Dermis microvascular lymphatic vessel endothelial cell (primary cell): ENCODE measurements at regions not wholly inside any gene's neighbourhood (a gene's known extent, or its start where the extent isn't known, plus 50 kb on each side); places are given as distances from the start of the nearest gene placed in this dataset.

ENCODE experiments used
- DNase-seq, 2 donors: peaks; one replicate each; pipeline versions ENCODE4 v3.0.0 to v3.0.0-alpha.2; 2010; ENCODE audit warnings: low read depth in 2 of 2

DNA sequence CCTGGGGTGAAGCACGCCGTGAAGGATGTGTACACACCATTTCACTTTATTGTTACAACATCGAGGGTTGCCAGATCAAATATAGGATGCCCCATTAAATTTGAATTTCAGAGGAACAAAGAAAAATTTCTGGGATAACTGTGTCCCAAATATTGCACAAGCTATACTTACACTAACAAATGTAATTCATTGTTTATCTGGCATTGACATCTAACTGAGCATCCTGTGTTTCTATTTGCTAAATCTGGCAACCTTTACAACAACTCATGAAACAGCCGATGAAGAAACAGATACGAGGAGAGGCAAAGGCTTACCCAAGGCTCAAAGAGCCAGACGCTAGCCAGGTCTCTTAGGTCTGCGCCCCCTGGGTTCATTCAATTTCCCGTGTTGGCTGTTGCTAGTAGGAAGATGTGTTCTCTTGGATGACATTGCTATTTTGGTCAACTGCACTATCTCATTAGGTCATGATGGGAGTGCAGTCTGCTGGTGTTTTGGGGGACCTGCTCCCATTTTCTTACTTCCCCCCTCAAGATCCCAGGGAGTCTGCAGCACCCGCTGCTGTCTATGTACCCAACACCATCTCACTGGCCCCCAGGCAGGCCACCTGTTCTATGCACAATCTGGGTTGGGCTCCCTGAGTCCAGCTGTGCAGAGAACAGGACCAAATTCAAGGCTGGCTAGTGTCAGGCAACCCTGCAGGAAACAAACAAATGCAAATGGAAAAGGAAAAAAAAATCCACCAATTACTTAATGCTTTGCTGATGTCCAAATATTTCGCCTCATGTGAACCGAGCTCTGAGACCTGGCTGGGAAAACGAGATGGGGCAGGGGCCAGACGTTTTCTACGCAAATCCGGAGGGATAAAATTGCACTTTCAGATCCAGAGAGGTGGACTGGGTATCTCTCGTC is 560.9 kb downstream of the MIAT start:
- DNase-seq = no peak

DNA sequence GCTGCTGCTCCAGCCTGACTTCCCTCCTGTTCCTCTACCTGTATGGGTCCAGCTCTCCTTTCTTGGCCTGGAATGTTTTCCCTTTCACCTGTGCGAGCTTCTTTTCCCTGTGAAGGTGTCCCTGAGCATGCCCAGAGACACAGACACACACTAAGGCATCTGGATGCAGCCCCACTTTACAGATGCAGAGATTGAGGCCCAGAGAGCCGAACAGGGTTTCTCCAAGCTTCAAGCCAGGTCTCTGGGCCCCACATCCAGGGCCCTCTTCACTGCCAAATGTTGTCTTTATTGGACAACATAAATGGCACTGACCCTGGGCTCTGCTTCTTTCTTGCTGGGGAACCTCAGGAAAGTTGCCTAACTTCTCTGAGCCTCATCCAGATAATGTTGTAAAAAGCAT is 561.6 kb downstream of the MIAT start:
- DNase-seq = no peak

DNA sequence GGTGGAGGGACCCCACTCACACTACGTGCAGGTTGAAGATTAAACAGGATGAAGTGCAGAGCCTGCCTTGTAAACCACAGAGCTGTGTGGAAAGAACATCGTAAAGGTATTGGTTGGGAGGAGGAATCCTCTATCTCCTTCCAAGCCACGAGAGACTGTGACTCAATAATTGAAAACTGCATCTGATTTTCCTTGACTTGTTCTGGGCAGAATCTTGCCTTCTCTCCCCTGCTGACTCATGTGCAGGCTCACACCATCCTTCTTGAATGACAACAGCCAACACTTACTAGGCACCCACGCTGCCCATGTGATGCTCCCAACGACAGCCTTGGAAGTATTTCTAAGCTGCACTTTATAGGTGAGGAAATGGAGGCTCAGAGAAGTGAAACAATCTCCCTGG is 563.0 kb downstream of the MIAT start:
- no peak for DNase-seq

DNA sequence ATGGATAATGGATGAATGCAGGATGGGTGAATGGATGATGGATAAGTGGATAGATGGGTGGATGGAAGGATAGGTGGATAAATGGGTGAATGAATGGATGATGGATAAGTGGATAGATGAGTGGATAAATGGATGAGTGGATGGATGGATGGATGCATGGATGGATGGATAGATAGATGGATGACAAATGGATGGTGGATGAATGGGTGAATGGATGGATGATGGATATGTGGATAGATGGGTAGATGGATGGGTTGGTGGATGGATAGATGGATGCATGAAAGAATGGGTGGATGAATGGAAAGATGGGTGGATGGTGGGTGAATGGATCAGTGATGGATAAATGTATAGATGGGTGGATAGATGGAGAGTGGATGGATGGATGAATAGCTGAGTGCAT is 564.8 kb downstream of the MIAT start:
- no peak for DNase-seq

DNA sequence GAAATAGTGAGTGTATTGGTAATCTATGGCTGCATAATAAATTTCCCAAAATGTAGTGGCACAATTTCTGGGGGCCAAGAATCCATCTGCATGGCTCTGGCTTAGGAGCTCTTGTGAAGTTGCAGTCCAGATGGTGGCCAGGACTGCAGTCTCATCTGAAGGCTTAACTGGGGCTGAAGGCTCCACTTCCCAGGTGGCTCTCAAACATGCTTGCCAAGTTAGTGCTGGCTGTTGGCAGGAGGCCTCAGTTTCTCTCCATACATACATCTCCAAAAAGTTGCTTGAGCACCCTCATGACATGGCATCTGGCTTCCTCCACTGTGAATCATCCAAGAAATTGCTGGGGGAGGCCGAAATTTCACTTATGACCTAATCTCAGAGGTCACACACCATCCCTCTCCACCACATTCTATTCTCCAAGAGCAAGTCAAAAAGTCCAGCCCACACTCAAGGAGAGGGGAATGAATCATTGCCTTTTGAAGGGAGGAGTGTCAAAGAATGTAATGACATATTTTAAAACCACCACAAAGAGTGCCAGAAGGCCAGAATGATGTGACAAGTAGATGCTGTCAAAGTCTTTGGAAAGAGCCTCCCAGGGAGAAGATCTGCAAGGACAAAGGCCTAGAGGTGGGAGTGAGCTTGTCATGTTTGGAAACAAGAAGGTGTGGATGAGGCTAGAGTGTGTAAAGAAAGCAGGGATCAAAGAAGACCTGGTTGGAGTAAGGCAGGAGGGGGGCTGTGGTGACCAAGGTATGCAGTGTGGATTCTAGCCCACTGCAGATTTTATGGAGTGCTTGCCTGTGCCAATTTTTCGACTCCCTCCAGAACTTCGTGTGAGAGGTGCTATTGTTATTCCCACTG is 566.2 kb downstream of the MIAT start:
- DNase-seq = no peak

DNA sequence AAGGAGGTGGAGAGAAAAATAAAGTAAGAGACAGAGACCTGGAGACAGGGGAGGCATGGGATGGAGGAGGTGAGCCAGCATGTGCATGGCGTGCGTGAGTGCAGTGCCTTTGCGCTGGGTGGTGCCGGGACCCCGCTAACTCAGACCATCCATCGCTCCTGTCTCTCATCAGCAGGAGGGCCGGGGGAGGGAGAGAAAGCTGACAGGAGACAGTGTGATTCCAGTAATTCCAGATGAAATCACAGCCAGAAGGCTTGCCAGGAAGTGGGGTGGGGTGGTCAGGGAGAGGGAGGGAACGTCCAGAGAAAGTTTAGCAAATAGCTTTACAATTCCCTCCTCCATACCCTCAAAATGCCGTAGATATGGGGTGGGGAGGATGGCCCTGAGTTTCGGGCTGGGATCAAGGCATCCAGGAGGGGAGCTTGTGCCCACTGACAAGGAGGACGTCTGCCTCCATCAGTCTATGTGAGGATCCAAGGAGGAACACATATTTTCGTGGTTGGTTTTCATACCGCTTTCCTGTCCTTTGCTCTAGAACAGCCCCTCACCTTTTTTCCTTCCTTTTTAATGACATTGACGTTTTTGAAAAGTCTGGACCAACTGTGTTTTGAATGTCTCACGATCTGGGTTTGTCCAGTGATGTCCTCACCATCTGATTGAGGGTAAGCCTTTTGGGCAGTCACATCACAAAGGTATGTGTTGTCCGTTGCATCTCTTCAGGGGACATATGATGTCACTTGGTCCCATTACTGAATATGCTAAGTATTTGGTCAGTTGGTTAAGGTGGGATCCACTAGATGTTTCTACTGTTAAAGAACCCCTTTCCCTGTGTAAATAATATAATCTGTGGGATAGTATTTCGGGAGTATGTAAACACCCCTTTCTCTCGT is 567.3 kb downstream of the MIAT start:
- no peak for DNase-seq

DNA sequence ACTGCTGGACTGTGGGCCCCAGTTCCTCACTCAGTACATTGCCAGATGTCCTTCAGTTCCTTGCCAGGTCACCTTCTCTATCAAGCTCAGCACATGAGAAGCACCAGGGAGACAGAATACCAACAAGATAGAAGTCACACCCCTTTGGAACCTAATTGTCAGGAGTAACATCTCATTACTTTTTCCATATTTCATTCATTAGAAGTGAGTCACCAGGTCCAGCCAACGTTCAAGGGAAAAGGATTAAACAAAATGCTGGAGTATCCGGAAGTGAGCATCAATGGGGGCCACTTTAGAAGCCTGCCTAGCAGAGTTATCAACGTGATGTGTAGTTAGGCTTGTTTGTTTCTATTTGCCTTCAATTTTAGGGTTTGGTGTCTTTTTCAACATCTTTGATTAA is 569.3 kb downstream of the MIAT start:
- DNase-seq = no peak

DNA sequence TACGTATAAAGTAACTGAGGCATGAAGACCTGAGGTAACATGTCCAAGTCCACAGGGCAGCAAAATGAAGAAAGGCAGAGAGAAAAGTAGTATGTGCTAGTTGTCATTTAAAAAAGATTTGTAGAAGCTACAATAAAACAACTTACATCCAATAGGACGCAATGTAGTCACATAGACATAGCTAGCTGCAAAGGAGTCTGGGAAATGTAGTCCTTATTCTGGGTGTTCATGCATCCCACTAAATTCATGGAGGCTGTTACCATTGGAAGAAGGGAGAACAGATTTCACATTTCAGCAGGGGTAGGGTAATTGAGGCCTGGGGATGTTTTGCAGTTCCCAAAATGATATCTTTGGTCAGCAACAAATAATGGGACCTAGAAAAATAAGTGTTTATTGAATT is 571.4 kb downstream of the MIAT start:
- no peak for DNase-seq

DNA sequence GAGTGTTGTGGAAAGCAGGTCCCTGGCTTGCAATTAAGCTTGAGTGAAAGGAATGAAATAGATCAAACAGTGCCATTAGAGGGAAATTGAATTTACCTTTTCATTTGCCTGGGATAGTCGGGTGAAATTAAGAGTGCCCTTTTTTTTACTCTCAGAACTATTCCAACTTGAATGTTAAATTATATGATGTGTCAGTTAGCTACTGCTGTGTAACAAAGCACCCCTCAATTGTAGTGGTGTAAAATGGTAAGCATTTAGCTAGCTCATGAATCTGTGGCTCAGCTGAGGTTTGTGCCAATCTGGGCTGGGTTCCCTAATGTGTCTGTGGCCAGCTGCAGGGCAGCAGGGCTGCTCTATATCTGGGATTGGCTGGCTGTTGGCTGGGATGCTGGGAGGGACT is 571.4 kb downstream of the MN1 start:
- DNase-seq = no peak

DNA sequence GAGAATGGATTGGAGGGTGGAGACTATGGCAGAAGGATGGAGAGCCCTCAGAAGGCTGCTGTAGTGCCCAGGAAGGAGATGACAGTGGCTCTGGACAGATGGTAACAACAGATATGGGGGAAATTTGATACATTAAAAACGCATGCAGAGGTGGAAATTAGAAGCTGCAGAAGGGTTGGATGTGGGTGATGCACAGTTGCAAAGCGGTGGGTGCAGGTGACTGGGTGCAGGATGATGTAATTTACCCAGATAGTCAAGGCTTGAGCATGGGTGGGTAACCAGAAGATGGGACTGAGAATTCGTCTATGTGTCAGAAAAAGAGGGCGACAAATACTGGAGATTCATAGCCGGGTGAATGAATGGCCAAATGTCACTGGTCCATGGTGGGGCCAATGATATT is 570.3 kb downstream of the MN1 start:
- no peak for DNase-seq

DNA sequence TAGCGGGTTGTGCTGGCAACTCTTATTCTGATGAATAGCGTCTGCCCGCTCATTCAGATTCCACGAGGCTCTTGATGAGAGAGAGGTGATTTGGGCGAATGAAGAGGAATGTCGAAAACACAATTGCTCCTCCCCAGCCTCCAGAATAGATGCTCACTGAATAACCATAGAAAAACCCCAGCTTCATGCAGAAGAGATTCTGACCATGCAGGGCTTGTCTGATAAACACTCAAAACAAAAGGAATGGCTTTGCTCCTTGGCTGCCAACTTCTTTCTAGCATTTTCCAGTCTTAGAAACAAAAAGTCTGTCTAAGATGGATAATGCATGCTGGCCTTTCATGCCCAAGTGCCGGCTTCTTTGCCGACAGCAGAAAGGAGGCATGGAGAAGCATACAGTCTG is 569.5 kb downstream of the MN1 start:
- no peak for DNase-seq

DNA sequence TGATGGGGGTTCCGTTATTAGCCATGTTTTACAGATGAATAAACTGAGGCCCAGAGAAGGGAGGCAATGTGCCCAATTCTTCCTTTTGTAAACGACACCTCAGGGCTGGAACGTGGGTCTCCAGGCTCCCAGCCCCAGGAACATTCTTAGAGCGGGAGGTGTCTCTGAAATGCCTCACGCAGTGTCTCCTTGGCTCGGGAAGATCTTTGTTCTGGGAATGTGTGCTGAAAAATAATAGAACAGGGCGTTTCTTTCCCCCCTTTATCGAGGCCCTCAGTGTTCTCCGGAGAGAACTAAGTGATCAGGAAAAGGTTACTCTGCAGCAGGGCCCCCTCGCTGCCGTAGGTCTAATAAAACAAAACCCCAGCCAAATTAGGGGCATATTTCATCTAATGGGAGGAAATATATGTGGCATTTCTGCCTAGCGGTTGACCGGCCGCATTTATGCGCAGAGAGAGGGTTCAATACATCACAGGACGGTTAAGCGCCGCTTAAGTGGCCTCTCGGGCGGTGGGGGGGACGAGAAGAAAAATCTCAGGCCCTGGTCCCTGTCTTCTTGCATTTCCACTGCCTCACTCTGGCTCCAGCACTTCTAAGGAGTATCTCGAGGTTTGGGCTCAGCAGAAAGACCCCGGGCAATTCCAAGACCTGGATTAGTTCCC is 564.3 kb downstream of the MN1 start:
- DNase-seq = no peak

DNA sequence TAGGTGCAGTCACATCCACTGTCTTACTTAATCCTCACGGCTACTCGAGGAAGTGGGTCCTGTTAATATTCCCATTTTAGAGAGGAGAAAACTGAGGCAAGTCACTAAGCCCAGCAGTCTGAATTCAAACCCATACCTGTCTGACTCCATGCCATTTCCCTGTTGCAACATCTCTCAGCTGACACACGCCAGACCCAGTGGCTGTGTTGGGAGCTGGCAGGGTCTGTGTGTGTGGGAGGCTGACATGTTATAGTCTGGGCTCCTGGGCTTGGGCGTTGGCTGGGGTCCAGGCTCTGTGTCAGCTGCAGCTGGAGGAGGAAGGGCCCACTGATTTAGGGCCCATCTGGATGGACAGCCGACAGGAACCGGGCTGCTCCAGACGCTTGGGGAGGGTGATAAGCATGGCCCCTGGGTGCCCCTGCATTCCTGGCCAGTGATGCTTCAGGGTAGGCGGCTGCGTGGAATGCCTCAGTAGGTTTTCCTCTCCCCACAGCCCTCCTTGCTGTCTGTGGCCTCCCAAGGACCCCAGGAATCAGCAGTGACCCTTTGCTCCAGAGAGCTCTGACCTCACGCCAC is 562.5 kb downstream of the MN1 start:
- DNase-seq = peak; percentile 10 to 92

DNA sequence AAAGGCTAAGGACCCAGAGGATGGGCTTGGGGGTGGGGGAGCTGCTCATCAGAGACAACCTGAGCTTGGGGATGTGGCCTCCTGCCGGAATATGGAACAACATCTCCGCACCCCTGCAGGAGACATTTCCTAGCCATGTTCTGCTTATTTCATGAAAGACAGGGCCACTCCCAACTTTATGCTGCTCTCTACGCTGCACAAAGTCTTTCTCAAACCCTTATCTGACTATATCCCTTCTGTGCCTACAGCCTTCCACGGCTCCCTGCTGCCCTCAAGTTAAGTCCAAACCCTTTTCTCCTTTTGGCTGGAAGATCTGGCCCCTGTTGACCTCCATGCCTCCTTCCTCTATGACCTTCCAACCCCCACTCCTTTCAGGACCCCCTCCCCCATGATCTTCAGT is 562.0 kb downstream of the MN1 start:
- no peak for DNase-seq

DNA sequence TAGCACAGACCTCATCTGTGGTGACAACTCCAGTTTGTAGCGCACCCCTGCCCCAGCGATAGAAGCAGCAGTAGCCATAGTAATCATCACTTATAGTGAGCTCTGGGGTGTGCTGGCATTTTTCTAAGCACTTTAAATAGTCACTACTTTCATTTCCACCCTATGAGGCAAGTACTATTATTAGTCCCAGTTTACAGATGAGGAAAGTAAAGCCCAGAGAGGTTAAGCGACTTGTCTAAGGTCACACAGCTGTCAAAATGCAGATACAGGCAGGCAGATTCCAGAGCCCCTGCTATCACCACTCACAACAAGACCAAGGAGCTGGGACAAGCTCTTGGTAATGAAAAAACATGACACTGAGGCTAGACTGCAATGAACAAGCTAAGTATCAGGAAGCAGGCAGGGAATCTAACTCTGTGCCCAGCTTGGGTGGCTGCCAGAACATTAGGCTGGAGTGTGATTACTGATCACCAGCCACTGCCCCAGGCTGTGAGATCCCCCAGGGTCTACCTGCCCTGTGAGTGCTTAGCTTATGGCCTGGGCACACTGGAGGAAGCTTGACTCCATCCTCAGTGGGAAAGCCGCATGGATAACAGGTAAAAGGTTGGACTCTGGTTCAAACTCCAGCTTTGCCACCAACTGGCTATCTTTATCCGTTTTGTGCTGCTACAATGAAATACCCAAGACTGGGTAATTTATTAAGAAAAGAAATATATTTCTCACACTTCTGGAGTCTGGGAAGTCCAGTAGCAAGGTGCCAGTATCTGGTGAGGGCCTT is 561.1 kb downstream of the MN1 start:
- peak in 1 of 2 donors; percentile 44 for DNase-seq

DNA sequence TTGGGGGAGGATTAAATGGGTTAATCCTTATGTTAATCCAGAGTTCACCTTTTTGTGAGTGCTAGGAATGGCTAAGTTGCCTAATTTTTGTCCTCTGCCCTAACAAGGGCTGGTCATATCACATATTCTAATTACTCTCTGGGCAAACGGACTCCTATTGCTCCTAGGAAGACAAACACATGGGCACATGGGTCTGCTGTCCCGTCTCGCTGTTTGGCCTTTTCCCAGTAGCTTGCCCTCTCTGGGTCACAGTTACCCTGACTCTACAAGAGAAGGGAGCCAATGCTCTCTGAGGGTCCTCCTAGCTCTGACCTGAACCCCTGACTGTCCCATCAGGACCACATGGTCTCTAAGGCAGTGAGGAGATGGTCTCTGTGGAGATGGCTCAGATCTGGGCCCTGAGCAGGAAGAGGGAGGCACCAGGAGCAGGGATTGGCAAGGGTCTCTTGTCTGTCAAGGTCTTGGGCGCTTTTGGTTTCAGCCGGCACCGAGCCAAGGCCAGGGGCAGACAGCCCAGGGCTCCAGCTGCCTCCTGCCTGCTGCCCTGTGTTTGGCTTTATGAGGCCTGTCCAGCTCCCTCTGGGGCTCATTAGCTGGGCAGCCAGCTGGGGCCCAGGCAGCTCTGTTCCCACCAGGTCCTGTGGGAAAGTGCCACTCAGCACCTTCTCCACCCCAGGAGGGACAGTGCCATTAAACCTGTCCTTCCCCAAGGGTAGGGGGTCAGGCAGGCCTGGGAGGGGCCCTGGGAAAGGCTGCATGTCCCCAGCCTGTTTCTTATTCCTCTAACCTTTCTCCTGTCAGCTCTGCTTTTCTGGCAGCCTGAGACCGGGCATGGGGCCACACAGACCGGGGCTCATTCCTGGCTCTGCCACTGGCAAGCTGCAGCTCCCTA is 559.9 kb downstream of the MN1 start:
- DNase-seq = peak in 1 of 2 donors; percentile 51

DNA sequence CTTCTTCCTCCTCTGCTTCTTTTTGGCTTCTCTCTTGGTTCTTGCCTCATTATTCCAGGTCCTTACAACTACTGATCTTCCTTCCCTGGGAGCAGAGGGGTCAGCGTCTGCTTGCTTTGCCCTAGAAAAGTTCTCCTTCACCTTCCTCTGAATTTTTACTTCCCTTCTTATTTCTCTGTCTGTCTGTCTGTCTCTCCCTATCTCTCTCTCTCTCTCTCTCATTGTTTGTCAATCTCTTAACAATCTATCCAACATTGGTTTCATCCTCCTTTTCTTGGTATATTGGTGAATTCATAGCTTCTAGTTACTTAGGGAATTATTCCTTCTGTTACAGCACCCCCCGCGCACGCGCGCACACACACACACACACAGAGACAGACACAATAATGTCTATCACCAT is 559.1 kb downstream of the MN1 start:
- no peak for DNase-seq

DNA sequence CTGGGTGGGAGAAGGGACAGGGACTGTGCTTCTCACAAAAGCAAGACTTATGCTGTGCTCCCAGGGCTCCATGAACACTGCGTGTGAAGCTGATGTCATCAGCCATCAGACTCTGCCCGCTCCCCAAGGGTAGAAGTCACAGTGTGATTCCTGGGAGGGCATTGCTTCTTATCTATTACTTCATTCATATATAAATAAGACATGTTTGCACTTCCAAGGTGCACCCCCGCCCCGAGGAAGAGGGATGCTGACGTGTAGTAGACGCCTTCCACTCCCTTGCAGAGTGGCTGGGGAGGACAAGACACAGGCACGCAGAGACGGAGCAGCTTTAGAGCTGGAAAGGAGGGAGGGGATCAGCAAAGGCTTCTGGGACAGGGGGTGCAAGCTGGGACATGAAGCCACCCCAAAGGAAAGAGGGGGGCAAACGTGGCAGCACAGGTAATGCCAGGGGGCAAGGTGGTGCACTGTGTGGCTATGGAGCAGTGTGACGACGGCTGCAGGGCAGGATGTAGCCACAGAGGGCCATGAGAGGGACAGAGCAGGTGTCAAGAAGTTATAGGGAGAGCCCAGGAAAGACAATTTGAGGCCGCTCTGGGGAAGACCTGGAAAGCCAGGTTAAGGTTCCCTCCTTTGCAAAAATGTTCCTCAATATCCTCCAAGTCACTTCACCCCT is 558.5 kb downstream of the MN1 start:
- no peak for DNase-seq
